HL-60 (cell line): ENCODE measurements at regions not wholly inside any gene's neighbourhood (a gene's known extent, or its start where the extent isn't known, plus 50 kb on each side); places are given as distances from the start of the nearest gene placed in this dataset.

Experiments
- DNase-seq, 2 experiments: peaks; one replicate each; pipeline ENCODE4 v3.0.0-alpha.2; 2010 to 2020; ENCODE audit warnings: low read depth in 1 of 2, low spot score in 1 of 2
- H3K27ac ChIP-seq: fragments of 250-450 bp; sonication (Bioruptor Pico); replicated peaks from 2 replicates; pipeline ENCODE4 v1.5.1; 2020; ENCODE audit warnings: mild to moderate bottlenecking, moderate library complexity
- H3K27me3 ChIP-seq: fragments of 250-450 bp; sonication (Bioruptor Pico); 2 replicates; pipeline ENCODE4 v1.5.1; 2021; ENCODE audit warnings: mild to moderate bottlenecking, moderate library complexity; ENCODE audit not compliant: insufficient read depth, poor library complexity, severe bottlenecking
- H3K4me3 ChIP-seq: replicated peaks from 2 replicates; pipeline ENCODE4 v1.5.1; 2011; ENCODE audit warnings: mild to moderate bottlenecking, control low read depth, low read length; ENCODE audit not compliant: insufficient read depth
- CTCF ChIP-seq: IDR thresholded peaks from one replicate; pipeline ENCODE4 v1.5.1; 2011; ENCODE audit warnings: low read length, control low read depth, inconsistent platforms; ENCODE audit not compliant: insufficient read depth
- GABPA ChIP-seq: IDR thresholded peaks from 2 replicates; pipeline ENCODE4 v1.6.1; 2012; ENCODE audit warnings: low read depth
- POLR2AphosphoS5 ChIP-seq: IDR thresholded peaks from 2 replicates; pipeline ENCODE4 v1.6.1; 2012; ENCODE audit warnings: low read depth
- REST ChIP-seq: IDR thresholded peaks from 2 replicates; pipeline ENCODE4 v1.6.1; 2012; ENCODE audit warnings: low read depth; ENCODE audit not compliant: insufficient replicate concordance
- SPI1 ChIP-seq: IDR thresholded peaks from 2 replicates; pipeline ENCODE4 v1.6.1; 2012; ENCODE audit warnings: low read depth, mild to moderate bottlenecking, borderline replicate concordance

DNA sequence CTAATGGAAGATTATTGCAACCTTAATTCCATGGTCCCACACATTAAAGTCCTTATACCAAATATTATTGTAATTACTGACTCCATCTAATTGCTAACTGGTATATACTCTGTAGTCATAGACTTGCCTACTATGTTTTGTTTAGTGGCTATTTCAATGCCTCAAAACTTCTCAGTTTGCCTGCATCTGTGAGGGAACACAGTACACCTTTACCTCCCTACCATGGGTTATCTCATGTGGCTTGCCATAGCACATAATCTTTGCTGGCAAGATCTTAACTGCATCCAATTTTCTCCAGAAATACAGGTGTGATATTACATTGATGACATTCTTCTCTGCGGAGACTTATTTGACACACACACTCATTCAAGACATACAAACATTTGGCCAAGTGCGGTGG lies 107.1 kb upstream of the ZNF184 start:
- H3K27ac ChIP-seq = no peak overlapping the region

DNA sequence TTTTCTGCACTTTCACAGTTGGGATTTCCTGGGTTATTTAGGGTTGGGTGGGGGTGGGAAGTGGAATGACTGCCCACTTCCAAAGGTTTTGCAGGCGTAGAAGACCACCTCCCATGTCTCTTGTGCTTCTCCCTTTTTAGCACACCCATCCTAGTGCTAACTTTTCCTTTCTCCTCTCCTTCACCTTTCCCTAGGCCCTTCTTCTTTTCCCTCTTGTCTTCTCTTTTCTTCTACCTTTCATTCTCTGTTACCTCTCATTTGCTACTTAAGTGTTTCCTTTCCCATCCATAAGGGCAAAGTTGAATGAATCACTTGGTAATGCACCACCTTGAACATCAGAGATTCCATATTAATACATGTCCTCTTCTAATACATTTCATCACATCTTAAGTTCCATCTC lies 105.0 kb upstream of the ZNF184 start:
- DNase-seq = no peak
- Histone ChIP-seq H3K4me3 (no peak overlapping the region), H3K27ac (no peak overlapping the region), H3K27me3 (no peaks in the 10 kb centered on the region)
- TF ChIP-seq POLR2AphosphoS5 (no peak), REST (no peak), GABPA (no peak)

More for the DNA sequence above, 107.1 kb upstream of the ZNF184 start:
- TF ChIP-seq GABPA (no peak), CTCF (no peak), REST (no peak), SPI1 (no peak), POLR2AphosphoS5 (no peak)
- DNase-seq = no peak
- H3K27me3 ChIP-seq = no peaks in the 10 kb centered on the region
- H3K4me3 ChIP-seq = no peak overlapping the region

GRCh38 chr6:27575594-27576361 lies 102.9 kb upstream of the ZNF184 start:
- Histone ChIP-seq H3K27me3 (no peaks in the 10 kb centered on the region), H3K4me3 (no peak overlapping the region), H3K27ac (no peak overlapping the region)
- DNase-seq = no peak
- TF ChIP-seq REST = no peak
- no peak for TF ChIP-seq POLR2AphosphoS5
- no peak for TF ChIP-seq CTCF
- no peak for TF ChIP-seq GABPA
- TF ChIP-seq SPI1 = no peak
